Retinal pigment epithelial cell (primary cell): ENCODE measurements at regions not wholly inside any gene's neighbourhood (a gene's known extent, or its start where the extent isn't known, plus 50 kb on each side); places are given as distances from the start of the nearest gene placed in this dataset.

Source experiments
- DNase-seq: peaks from one replicate; pipeline ENCODE4 v3.0.0-alpha.2; 2010; ENCODE audit warnings: low read depth
- H3K4me3 ChIP-seq: 2 replicates; pipeline ENCODE4 v1.5.1; 2011; ENCODE audit warnings: mild to moderate bottlenecking, low read length, control low read depth, moderate library complexity
- TF ChIP-seq, protein P1 (sequence below): conservative IDR thresholded peaks from 2 replicates; pipeline ENCODE4 v1.5.1; 2011; ENCODE audit warnings: low read depth, low read length, control low read depth, inconsistent platforms

- no peak for DNase-seq
- no peak overlapping the region for H3K4me3 ChIP-seq
- TF ChIP-seq, protein P1, sequence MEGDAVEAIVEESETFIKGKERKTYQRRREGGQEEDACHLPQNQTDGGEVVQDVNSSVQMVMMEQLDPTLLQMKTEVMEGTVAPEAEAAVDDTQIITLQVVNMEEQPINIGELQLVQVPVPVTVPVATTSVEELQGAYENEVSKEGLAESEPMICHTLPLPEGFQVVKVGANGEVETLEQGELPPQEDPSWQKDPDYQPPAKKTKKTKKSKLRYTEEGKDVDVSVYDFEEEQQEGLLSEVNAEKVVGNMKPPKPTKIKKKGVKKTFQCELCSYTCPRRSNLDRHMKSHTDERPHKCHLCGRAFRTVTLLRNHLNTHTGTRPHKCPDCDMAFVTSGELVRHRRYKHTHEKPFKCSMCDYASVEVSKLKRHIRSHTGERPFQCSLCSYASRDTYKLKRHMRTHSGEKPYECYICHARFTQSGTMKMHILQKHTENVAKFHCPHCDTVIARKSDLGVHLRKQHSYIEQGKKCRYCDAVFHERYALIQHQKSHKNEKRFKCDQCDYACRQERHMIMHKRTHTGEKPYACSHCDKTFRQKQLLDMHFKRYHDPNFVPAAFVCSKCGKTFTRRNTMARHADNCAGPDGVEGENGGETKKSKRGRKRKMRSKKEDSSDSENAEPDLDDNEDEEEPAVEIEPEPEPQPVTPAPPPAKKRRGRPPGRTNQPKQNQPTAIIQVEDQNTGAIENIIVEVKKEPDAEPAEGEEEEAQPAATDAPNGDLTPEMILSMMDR: no peak
Measured at GRCh38 chr1:22339237-22339636, 112.4 kb upstream of the ZBTB40 start.

GRCh38 chr1:22340066-22340465 is 111.6 kb upstream of the ZBTB40 start:
- TF ChIP-seq, protein P1: no peak
- H3K4me3 ChIP-seq: no peak overlapping the region
- DNase-seq: no peak

DNA sequence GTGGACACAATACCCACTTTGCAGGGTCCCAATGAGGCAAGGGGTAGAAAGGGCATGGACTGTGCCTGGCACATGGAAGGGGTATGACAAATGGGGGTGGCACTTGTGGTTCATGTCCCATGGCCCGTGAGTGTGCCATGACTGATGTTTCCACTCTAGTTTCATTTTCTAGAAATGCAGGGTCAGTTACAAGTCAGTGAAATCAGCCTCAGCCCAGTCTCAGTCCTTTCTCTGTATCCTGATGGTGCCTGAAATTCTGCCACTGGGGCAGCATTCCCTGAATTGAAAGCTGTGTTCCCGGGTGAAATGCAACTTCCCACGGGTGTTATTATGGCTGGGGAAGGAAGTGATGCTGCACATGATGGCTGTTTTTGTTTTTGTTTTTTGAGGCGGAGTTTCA is 110.8 kb upstream of the ZBTB40 start:
- DNase-seq: no peak
- TF ChIP-seq, protein P1: no peak
- no peak overlapping the region for H3K4me3 ChIP-seq

DNA sequence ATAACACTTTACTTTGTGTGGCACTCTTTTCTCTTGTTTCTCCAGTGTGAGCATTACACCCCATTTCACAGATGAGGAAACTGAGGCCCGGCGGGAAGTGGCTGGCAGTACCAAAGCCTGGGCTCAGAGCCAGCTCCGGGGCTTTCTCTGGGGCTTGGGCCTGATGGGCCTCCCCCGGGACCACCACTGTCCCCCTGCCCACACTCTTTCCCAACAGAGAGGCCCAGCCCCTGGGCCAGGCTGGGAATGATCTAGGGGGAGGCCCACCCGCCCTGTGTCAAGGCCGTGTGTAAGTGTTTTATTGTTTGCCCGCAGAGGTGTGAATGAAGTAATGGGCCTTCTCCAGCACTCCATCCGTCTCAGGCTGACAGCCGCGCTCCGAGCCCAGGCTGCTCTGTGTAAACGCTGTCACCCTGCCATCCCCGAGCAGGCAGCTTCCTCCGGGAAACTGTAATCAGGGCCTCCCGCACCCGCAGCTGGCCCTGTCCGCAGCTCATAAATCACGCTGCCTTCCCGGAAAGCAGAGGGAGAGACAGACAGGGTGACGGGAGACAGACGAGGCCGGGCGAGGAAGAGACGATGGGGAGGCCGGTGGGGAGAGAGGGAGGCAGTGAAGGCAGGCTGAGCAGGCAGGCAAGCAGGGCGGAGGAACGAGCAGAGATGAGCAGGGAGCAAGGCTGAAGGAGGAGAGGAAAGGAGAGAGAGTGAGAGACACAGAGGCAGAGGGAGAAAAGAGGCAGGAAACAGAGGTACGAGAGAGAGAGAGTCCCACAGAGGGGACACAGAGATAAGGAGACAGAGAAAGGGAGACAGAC is 109.7 kb upstream of the ZBTB40 start:
- TF ChIP-seq, protein P1: no peak
- H3K4me3 ChIP-seq: no peak overlapping the region
- DNase-seq: no peak

DNA sequence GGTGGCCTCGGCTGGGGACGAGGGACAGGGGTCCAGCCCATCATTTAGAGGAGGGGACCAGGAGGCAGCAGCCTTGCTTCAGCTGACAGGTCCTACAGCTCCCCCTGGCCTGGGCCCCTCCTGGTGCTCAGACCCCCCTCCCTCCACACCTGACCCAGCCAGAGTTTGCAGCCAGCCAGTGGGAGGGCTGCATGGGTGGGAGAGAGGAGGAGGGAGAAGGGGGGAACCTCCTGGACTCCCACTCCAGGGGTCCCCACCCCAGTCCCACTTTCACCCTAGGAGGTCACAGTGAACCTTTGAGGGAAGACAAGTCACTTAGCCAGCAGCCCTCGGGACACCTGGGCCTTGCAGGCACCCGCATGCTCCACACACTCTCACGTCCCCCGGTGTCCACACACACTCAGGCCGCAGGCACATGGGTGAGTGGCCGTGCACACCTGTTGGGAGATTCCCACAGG is 108.9 kb upstream of the ZBTB40 start:
- no peak for DNase-seq
- TF ChIP-seq, protein P1: no peak
- H3K4me3 ChIP-seq: no peak overlapping the region

DNA sequence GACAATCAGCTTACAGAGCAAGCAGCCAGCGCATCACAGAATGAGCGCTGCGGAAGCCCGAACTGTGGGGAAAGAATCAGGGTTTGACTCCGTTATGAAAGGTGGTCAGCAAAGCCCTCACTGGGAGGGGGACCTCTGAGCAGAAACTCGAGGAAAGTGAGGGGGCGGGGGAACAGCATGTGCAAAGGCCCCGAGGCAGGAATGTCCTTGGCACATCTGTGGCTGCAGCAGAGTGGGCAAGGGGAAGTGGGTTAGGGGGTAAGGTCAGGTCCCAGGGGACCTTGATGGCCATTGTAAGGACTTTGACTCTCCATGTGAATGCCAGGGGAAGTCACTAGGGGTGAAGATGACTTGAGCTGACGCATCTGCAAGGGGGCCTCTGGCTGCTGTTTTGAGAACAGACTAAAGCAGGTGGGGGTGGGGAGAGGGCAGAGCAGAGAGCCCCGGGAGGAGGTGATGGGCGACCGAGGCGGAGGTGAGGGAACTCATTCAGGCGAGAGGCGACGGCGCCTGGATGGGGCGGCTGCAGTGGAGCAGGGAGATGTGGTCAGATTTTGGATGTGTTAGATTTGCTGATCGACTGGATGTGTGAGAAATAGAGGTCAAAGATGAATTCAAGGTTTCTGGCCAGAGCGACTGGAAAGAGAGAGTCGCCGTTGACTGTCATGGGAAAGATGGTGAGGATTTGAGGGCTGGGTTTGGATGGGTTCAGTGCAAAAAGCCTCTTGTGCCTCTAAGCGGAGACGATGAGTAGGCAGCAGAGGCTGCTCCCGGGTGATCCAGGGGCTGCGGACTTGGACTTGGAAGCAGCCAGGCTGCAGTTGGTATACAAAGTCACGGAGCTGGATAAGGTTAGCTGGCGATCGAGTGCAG is 108.0 kb upstream of the ZBTB40 start:
- no peak for DNase-seq
- no peak overlapping the region for H3K4me3 ChIP-seq
- TF ChIP-seq, protein P1: no peak
